GM19328 (cell line): ENCODE measurements at regions not wholly inside any gene's neighbourhood (a gene's known extent, or its start where the extent isn't known, plus 50 kb on each side); places are given as distances from the start of the nearest gene placed in this dataset.

Experiments used
- ATAC-seq: cut with Tn5 transposase; IDR thresholded peaks from one replicate; pipeline ENCODE4 v1.9.1; 2021; ENCODE audit warnings: mild to moderate bottlenecking, moderate library complexity; ENCODE audit not compliant: unreplicated experiment

DNA sequence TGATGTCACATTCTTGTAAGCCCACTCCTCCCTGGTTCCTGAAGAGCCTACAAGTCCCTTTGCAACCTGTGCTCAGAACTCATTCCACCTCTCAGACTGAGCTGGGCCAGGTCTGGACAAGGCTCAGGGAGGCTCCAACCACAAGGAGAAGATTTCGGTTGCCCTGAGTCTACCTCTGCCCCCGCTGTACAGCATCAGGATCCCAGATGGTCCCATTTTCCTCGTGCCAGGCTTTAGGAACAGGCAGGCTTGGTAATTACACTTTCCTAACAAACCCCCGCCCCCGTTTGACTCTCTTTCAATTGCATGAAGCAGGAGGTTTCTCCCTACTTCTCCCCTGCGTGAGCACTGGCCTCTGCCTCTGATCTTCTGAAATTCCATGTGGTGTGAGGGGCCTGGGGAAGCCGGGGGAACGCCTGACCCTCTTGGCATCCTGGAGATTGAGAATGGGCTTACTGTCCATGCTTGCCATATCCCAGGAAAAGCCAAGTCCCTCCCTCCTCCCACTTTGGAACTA is 86.9 kb upstream of the CTNNA1 start:
- ATAC-seq, result no peak

- ATAC-seq, result no peak
Measured at GRCh38 chr5:138665261-138665660, 88.0 kb upstream of the CTNNA1 start.

DNA sequence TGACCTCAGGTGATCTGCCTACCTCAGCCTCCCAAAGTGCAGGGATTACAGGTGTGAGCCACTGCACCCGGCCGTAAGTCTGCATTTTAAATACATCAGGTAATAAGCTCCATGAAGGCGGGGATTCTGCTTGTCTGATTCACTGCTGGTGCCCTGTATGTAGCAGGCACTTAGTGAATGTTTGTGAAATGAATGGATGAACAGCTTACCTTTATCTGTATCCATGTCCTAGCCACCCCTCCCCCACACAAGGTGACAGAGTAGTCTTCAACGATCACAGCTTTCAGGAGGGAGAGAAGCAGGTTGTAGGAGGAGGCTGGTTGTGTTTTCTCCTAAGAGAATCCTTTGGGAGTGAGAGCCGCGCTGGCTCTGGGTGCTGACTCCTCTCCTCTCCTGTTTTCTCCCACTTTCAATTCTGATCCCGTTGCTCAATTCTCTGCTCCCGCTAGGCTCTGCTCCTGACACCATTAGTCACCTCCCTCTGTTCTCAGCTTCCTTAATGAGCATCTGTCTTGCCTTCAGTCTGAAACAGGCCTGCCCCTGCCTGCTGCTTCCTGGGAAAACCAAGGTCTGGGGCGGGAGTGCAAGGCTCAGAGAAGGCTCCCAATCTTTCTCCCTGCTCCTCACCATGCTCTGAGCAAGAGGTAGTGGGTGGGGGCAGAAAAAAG is 88.8 kb upstream of the CTNNA1 start:
- no peak for ATAC-seq

DNA sequence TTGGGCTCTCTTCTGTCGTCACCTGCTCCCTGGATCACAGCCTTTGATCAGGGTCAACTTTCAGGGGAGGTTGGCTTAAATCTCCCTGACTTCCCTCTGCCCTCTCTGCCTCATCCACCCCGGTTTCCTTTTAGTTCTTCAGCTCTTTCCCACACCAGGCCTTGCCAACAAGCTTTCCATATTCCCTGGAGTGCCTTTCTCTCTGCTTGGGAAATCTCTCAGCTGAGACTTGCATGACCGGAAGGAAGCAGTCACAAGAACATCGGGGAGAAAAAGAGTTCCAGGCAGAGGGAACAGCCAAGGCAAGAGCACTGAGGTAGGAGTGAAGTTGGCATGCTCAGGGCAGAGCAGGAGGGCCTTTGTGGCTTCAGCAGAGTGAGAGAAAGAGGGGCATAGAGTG is 88.4 kb upstream of the HSPA9 start:
- no peak for ATAC-seq

- no peak for ATAC-seq
Measured at GRCh38 chr5:138663009-138663408, 87.8 kb upstream of the HSPA9 start.

- no peak for ATAC-seq
Measured at GRCh38 chr5:138662599-138662998, 87.4 kb upstream of the HSPA9 start.

DNA sequence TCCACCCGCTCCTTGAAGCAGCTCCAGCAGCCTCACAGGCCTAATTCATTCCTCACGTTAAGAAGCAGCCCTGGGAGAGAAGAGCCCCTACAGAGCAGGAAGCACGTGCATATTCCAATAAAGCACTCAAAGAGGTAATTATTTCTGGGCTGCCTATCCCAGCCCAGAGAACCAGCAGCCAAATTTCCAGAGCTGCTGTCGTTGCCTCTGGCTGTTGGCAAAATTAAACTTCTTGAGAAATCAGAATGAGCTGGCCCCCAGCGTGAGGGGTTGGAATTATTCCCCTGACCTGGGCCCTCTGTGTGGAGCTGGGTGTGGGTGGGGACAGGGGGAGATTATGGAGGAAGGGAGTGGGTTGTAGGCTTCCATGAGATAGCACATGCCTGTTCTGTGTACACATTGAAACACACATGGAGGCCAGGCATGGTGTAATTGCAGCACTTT is 86.8 kb upstream of the HSPA9 start:
- ATAC-seq, result no peak

DNA sequence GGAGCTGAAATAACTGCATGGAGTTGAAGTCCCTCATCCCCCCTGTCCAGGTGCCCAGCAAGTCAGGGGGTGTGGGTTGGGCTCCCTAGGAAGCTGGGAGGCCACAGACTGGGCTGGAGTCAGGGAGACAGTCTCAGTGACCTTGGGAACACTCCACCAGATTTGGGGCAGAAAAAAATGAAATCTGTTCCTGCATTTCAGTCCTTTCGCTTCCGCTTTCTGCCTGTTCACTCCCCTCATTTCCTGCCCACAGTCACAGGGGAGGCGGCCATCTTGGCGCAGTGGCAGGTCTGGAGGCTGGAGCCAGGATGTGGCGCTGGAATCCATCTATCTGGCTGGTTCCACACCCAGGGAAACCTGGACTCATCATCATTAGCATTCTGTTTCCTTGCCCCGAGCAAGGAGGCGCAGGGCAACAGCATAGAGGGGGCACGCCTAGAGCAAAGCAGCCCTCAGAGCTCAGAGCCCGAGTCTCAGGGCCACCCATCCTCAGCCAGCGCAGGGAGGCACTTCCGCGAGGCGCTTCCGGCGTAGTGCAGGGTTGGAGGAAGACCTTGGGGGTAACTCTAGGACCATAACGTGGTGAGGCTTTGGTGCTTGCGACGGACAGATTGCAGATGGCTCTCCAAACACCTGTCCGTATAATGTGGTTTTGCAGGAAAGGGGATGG is 86.2 kb upstream of the HSPA9 start:
- no peak for ATAC-seq

GRCh38 chr5:138660051-138660572 is 84.9 kb upstream of the HSPA9 start:
- ATAC-seq, result no peak

- no peak for ATAC-seq
Measured at GRCh38 chr5:138659561-138659960, 84.4 kb upstream of the HSPA9 start.

DNA sequence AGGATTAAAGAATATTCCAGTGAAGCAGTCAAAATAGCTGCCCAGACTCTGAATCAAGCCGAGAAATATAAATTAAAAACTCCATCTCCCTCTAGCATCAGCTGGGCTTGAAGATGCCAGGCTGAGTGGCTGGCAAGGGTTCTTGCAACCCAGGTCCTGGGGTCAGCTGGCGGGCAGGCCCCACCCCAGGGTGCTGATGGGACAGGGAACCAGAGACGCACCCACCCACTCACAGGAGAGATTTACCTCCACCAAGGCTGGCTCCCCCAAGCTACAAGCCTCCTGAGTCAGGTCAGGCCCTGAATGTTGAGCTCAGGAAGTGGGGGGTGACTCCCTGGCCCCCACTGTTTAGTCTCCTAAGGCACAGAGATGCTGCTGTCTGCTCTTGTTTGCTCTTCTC is 83.9 kb upstream of the HSPA9 start:
- ATAC-seq, result no peak

GRCh38 chr5:138658676-138659075 is 83.5 kb upstream of the HSPA9 start:
- no peak for ATAC-seq

DNA sequence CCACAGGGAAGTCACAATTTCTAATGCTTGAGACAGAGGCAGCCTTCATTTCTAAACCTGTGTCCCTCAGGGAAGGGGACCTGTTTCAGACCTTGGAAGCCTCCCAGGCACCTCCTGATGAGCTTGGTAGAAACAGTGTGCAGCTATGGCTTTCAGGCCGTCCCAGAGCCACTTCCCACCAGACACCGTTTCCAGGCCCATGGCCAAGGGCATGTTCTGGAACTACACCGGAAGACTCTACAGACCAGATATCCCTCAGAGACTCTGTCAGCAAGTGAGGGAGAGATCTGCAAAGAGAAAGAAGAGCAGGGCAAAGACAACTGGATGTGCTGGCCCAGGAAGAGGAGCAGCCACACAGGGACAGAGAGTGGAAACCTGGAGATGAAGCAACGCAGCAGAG is 82.2 kb upstream of the HSPA9 start:
- ATAC-seq, result no peak

GRCh38 chr5:138656916-138657315 is 81.7 kb upstream of the HSPA9 start:
- no peak for ATAC-seq

DNA sequence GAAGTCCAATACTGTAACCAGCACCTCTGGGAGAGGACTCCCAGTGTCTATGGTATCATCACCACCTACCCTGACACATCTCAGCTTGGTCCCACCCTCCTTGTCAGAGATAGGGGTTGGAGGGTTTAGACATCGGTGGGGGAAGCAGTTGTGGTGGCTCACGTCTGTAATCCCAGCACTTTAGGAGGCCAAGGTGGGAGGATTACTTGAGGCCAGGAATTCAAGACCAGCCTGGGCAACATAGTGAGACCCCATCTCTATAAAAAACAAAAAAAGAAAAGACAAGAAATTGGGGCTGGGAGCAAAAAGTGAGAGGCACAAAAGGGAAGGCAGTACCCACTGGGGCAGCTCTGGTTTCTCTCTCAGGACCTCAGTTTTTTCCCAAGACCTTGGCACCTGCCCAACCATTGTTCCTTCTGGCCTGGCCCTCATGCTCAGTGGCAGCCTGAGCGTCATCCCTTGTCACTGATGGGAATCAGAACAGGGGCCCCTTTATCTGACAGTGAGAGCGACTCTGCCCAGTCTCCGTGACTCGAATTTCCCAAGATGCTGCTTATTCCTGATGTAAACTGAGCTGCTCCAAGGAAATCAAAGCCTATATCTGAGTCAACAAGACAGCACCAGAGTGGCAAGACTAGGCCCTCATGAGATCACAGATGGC is 80.5 kb upstream of the HSPA9 start:
- no peak for ATAC-seq

- peak; percentile 61 for ATAC-seq
Measured at GRCh38 chr5:138654281-138654867, 79.2 kb upstream of the HSPA9 start.

DNA sequence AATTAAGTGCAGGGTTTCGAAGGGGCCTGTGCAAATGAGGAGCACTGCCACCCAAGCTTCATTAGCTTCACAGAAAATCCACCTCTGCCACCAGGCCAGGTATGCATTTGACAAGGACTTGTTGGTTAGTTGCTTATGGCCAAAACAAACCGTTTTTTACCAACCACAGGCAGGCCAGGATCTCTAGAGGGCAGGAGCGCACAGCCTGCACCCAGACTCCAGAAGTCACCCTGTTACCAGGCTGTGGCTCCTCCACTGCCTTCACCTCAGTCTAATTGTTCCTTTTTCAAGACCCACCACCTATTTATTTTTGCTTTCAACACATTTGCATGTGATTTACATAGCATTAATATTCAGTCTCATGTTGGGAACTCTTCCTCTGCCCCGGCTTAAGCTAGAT is 78.3 kb upstream of the HSPA9 start:
- ATAC-seq, result no peak

DNA sequence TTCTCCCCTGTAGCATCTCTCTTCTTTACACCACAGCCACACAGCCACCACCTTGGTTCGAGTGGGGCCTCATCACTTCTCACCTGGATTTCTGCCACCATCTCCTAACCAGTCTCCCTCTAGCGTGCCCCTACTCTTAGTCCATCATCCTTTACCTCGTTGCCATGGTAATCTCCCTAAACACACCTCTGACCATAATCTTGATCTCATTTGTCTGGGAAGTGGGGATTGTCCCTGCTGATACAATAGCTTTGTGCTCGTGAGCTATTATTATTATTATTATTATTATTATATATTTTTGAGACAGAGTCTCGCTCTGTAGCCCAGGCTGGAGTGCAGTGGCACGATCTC is 76.5 kb upstream of the HSPA9 start:
- no peak for ATAC-seq

GRCh38 chr5:138651058-138651766 is 76.0 kb upstream of the HSPA9 start:
- no peak for ATAC-seq

GRCh38 chr5:138650196-138650595 is 75.0 kb upstream of the HSPA9 start:
- no peak for ATAC-seq

GRCh38 chr5:138649775-138650174 is 74.6 kb upstream of the HSPA9 start:
- no peak for ATAC-seq
